Breast epithelium (tissue), 4 donors: ENCODE measurements at regions not wholly inside any gene's neighbourhood (a gene's known extent, or its start where the extent isn't known, plus 50 kb on each side); places are given as distances from the start of the nearest gene placed in this dataset.

Experiments
- DNase-seq, 2 donors: peaks; one replicate each; pipeline ENCODE4 v3.0.0-alpha.2; 2019; ENCODE audit warnings: low spot score in 2 of 2
- H3K27ac ChIP-seq, 2 donors: fragments of 200-600 bp; sonication (generic) in 1 of 2; one replicate each; pipeline ENCODE4 v1.5.1; 2016 to 2019; ENCODE audit warnings: mild to moderate bottlenecking in 1 of 2
- H3K27me3 ChIP-seq, 2 donors: fragments of 200-600 bp; sonication (generic) in 1 of 2; one replicate each; pipeline versions ENCODE4 v1.5.1 to v1.6.0; 2017 to 2019; ENCODE audit warnings: control low read depth in 1 of 2, mild to moderate bottlenecking in 1 of 2
- H3K36me3 ChIP-seq: fragments of 200-600 bp; one replicate; pipeline ENCODE4 v1.5.1; 2019
- H3K4me1 ChIP-seq, 2 donors: fragments of 200-600 bp; sonication (generic); one replicate each; pipeline ENCODE4 v1.5.1; 2016 to 2019; ENCODE audit warnings: control low read depth in 1 of 2
- H3K4me3 ChIP-seq, 3 donors: fragments of 200-600 bp; sonication (generic); 1 replicate in 2 of 3; 2 replicates in 1 of 3; pipeline ENCODE4 v1.5.1; 2016 to 2019; ENCODE audit warnings: mild to moderate bottlenecking in 3 of 3, moderate library complexity in 2 of 3
- H3K9me3 ChIP-seq, 2 donors: fragments of 200-600 bp; sonication (generic) in 1 of 2; one replicate each; pipeline ENCODE4 v1.5.1; 2016 to 2019; ENCODE audit warnings: control low read depth in 1 of 2
- POLR2A ChIP-seq: fragments of 450-650 bp; IDR thresholded peaks from one replicate; pipeline ENCODE4 v1.6.1; 2016; ENCODE audit warnings: antibody characterized with exemption, mild to moderate bottlenecking, moderate library complexity
- POLR2AphosphoS5 ChIP-seq, 3 donors: sonication (generic); formaldehyde crosslinking; IDR thresholded peaks; one replicate each; pipeline ENCODE4 v1.6.1; 2017; ENCODE audit warnings: antibody characterized with exemption in 3 of 3
- intact Hi-C: fragments of 100-400 bp; cut with DNase I; formaldehyde crosslinking; loops from one replicate; pipeline ENCODE4 v1.15.1; 2023; ENCODE audit warnings: low total_unique reads
- TF ChIP-seq, protein P1 (sequence below), 3 donors: fragments of 450-650 bp; IDR thresholded peaks; one replicate each; pipeline ENCODE4 v1.5.1; 2016 to 2017; ENCODE audit warnings: antibody characterized with exemption in 3 of 3, mild to moderate bottlenecking in 3 of 3, moderate library complexity in 3 of 3

- H3K4me3 ChIP-seq, result no peak overlapping the region
- TF ChIP-seq, protein P1, sequence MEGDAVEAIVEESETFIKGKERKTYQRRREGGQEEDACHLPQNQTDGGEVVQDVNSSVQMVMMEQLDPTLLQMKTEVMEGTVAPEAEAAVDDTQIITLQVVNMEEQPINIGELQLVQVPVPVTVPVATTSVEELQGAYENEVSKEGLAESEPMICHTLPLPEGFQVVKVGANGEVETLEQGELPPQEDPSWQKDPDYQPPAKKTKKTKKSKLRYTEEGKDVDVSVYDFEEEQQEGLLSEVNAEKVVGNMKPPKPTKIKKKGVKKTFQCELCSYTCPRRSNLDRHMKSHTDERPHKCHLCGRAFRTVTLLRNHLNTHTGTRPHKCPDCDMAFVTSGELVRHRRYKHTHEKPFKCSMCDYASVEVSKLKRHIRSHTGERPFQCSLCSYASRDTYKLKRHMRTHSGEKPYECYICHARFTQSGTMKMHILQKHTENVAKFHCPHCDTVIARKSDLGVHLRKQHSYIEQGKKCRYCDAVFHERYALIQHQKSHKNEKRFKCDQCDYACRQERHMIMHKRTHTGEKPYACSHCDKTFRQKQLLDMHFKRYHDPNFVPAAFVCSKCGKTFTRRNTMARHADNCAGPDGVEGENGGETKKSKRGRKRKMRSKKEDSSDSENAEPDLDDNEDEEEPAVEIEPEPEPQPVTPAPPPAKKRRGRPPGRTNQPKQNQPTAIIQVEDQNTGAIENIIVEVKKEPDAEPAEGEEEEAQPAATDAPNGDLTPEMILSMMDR (IDR thresholded peaks at IDR 0.05), result no peak
- no peak for DNase-seq
- no peaks in the 10 kb centered on the region for H3K9me3 ChIP-seq
- no peaks in the 10 kb centered on the region for H3K36me3 ChIP-seq
- intact Hi-C loops, result loop anchor here (10.0 kb wide), 1 partner anchor 269 kb away; no protein-coding TSS in a partner anchor
- no peaks in the 10 kb centered on the region for H3K27me3 ChIP-seq
- no peak overlapping the region for H3K27ac ChIP-seq
- no peaks in the 10 kb centered on the region for H3K4me1 ChIP-seq
These were observed 352.1 kb downstream of the RND3 start for GRCh38 chr2:150135223-150135883.

DNA sequence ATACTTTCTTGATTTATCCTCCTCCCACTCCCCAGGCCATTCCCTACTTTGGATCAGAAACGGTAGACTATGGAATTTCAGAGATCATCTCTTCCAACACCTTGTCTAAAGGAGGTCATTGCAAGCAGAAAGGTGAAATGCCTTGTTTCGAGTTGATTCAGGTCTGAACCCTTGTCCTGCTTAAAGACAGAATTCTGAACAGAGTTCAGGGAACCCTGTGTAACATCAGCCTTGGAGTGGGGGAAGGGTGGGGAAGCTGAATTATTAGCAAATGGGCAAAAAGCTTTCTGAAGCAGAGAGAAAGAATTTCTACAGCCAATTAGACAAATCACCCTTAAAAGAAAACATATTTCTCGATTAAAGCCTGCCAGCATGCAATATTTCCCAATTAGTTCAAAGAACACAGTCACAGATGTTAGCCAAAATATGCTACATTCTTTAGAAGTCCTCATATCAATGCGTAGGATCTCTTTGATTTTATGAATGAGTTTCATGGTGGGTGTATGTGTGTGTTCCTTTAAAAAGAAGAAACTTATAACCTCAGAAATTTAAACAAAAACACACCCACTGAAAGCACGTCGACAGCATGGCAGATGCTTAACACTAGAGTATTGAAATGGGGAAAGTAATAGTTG, 353.1 kb downstream of the RND3 start:
- Histone ChIP-seq H3K36me3 (no peaks in the 10 kb centered on the region), H3K4me1 (no peaks in the 10 kb centered on the region), H3K9me3 (no peaks in the 10 kb centered on the region), H3K27me3 (no peaks in the 10 kb centered on the region), H3K27ac (no peak overlapping the region), H3K4me3 (no peak overlapping the region)
- TF ChIP-seq, protein P1 (IDR thresholded peaks at IDR 0.05), result no peak
- intact Hi-C loops, result loop anchor here (10.0 kb wide), 1 partner anchor 270 kb away; no protein-coding TSS in a partner anchor
- DNase-seq, result no peak

- Histone ChIP-seq H3K36me3 (no peaks in the 10 kb centered on the region), H3K27ac (no peak overlapping the region), H3K4me3 (no peak overlapping the region), H3K4me1 (no peaks in the 10 kb centered on the region), H3K27me3 (no peaks in the 10 kb centered on the region), H3K9me3 (no peaks in the 10 kb centered on the region)
- intact Hi-C loops, result loop anchor here (10.0 kb wide), 1 partner anchor 271 kb away; no protein-coding TSS in a partner anchor
- DNase-seq, result no peak
- TF ChIP-seq POLR2A (no peak), POLR2AphosphoS5 (IDR thresholded peaks at IDR 0.05) (no peak)
- TF ChIP-seq, protein P1 (IDR thresholded peaks at IDR 0.05), result no peak
These were observed 353.8 kb downstream of the RND3 start for GRCh38 chr2:150133623-150134022.

DNA sequence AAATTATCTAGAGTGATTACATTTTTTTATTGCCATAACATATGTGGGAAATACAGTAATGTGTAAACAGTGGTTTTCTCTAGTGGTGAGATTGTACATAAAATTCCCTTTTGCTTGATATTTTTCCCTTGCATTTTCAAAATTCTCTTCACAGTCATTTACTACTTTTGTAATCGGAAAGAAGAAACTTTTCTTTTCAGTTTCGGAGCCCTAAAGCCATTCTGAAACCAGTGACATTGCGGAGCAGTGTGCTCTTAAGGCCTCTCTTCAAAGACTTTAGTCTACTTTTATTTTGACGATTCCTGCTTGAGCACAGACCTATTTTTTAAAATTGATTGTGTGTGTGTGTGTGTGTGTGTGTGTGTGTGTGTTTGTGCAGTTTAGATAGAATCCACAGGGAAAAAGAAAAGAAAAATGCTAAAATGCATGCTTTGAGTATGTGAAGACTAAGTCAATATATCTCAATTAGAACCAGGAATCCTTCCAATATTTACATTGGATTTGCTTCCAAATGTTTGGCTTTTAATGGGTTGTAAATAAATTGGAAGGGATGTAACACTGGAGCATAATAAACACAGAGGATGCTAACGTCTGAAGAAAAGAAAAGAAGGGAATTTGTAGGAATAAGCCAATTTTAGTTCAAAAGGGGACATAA, 357.4 kb downstream of the RND3 start:
- DNase-seq, result no peak
- H3K36me3 ChIP-seq, result no peaks in the 10 kb centered on the region
- H3K4me1 ChIP-seq, result no peaks in the 10 kb centered on the region
- intact Hi-C loops, result loop anchor here (10.0 kb wide), 1 partner anchor 275 kb away; no protein-coding TSS in a partner anchor
- no peak for TF ChIP-seq POLR2A
- TF ChIP-seq POLR2AphosphoS5 (IDR thresholded peaks at IDR 0.05), result no peak
- TF ChIP-seq, protein P1 (IDR thresholded peaks at IDR 0.05), result no peak
- H3K4me3 ChIP-seq, result no peak overlapping the region
- H3K27ac ChIP-seq, result no peak overlapping the region
- H3K27me3 ChIP-seq, result no peaks in the 10 kb centered on the region
- no peaks in the 10 kb centered on the region for H3K9me3 ChIP-seq

DNA sequence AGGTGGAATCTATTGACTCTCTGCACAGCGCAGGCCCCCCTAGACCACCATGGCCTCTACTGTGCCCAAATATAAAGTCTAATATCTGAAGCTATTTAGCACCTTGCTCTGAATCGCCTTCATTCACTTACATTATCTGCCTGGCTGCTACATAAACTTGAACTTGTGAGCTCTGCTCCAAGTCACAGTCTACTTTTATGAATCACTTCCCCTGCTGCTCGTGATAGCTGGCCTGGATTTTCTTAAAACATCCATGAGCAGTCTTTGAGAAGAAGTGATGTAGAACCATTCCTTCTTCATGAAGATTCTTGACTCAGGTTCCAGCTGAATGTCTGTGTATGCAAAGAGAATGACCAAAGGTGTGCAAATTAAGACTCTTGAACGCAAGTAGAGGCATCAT, 359.5 kb downstream of the RND3 start:
- Histone ChIP-seq H3K4me3 (no peak overlapping the region), H3K27ac (no peak overlapping the region), H3K36me3 (no peaks in the 10 kb centered on the region), H3K9me3 (no peaks in the 10 kb centered on the region), H3K27me3 (no peaks in the 10 kb centered on the region), H3K4me1 (no peaks in the 10 kb centered on the region)
- DNase-seq, result no peak
- intact Hi-C loops, result no loop called here
- TF ChIP-seq POLR2AphosphoS5 (IDR thresholded peaks at IDR 0.05), result no peak
- TF ChIP-seq, protein P1 (IDR thresholded peaks at IDR 0.05), result no peak
- no peak for TF ChIP-seq POLR2A
